ENCODE measurements at regions not wholly inside any gene's neighbourhood (a gene's known extent, or its start where the extent isn't known, plus 50 kb on each side); places are given as distances from the start of the nearest gene placed in this dataset.

GRCh38 chr1:234887016-234887900 lies 241.4 kb downstream of the TOMM20 start:
- Histone ChIP-seq H2BK5ac (ENCODE audit: insufficient read length, low read length) (no peak overlapping the region), H3K4me2 (ENCODE audit: insufficient read depth, insufficient read length, low read length) (no peak overlapping the region), H3K4me1 (ENCODE audit: insufficient read depth, low read length) (no peaks in the 10 kb centered on the region), H3K79me2 (ENCODE audit: insufficient read depth, low read length) (no peaks in the 10 kb centered on the region), H2AFZ (ENCODE audit: low read length) (no peak overlapping the region), H4K5ac (ENCODE audit: insufficient read length, low read depth, low read length) (no peak overlapping the region), H4K20me1 (ENCODE audit: control insufficient read depth, insufficient read depth, insufficient read length) (no peaks in the 10 kb centered on the region), H2AK5ac (ENCODE audit: insufficient read length, low read length) (no peak overlapping the region), H3K27ac (ENCODE audit: insufficient read length, low read depth, low read length) (no peak overlapping the region), H2BK15ac (ENCODE audit: low read depth, low read length) (no peak overlapping the region), H2BK12ac (ENCODE audit: insufficient read length, low read depth, low read length) (no peak overlapping the region), H3T11ph (ENCODE audit: low read length) (no peak overlapping the region), H4K91ac (ENCODE audit: insufficient read length, low read depth, low read length) (no peak overlapping the region), H3K9me3 (ENCODE audit: control insufficient read depth, low read depth, low read length) (no peaks in the 10 kb centered on the region), H3K23me2 (ENCODE audit: insufficient read length, low read depth, low read length, poor library complexity, severe bottlenecking) (no peaks in the 10 kb centered on the region), H3K14ac (ENCODE audit: insufficient read depth, low read length) (no peak overlapping the region), H3K79me1 (ENCODE audit: insufficient read depth, low read depth, low read length, poor library complexity, severe bottlenecking) (no peaks in the 10 kb centered on the region), H3K4ac (ENCODE audit: low read depth, low read length) (no peak overlapping the region), H3K56ac (ENCODE audit: insufficient read length, low read depth, low read length) (no peak overlapping the region), H3K18ac (ENCODE audit: insufficient read length, low read depth, low read length) (no peak overlapping the region), H2BK120ac (ENCODE audit: low read depth, low read length, poor library complexity, severe bottlenecking) (no peak overlapping the region), H3K27me3 (ENCODE audit: insufficient read depth, low read length) (no peaks in the 10 kb centered on the region), H3K9ac (ENCODE audit: extremely low read depth, insufficient read length, low read length) (no peak overlapping the region), H3K23ac (ENCODE audit: insufficient read length, low read depth, low read length) (no peak overlapping the region), H4K8ac (replicated peaks; ENCODE audit: insufficient read length, low read depth, low read length) (no peak overlapping the region), H2BK20ac (ENCODE audit: low read depth, low read length, poor library complexity, severe bottlenecking) (no peak overlapping the region)
- H3K4me3 Mint-ChIP-seq: no peak overlapping the region
- H3K27ac Mint-ChIP-seq: no peak overlapping the region
- WGBS (ENCODE audit: extremely low coverage, insufficient read length, low lambda C conversion rate): no CpG with 5 or more reads among the region's 13 CpGs
- no peaks in the 10 kb centered on the region for H3K36me3 Mint-ChIP-seq (ENCODE audit: insufficient read depth in 1 of 3, low read depth in 3 of 3)
- H3K4me1 Mint-ChIP-seq: no peaks in the 10 kb centered on the region
- H3K9me3 Mint-ChIP-seq: no peaks in the 10 kb centered on the region
- no peaks in the 10 kb centered on the region; the same call in none of the 2 replicates for H3K27me3 Mint-ChIP-seq (ENCODE audit: low read depth)
- DNase-seq: no peak
- no peak for TF ChIP-seq CTCF (conservative IDR thresholded peaks at IDR 0.05)

Data from H9 (cell line).